Fibroblast of villous mesenchyme (primary cell): ENCODE measurements at regions not wholly inside any gene's neighbourhood (a gene's known extent, or its start where the extent isn't known, plus 50 kb on each side); places are given as distances from the start of the nearest gene placed in this dataset.

Experiments used
- DNase-seq: peaks from one replicate; pipeline ENCODE4 v3.0.0-alpha.2; 2010; ENCODE audit warnings: low read depth
- H3K4me3 ChIP-seq: 2 replicates; pipeline ENCODE4 v1.5.1; 2011; ENCODE audit warnings: low read depth, mild to moderate bottlenecking, low read length
- CTCF ChIP-seq: IDR thresholded peaks from 2 replicates; pipeline ENCODE4 v1.5.1; 2012; ENCODE audit warnings: low read depth, mild to moderate bottlenecking, low read length; ENCODE audit not compliant: insufficient read depth

DNA sequence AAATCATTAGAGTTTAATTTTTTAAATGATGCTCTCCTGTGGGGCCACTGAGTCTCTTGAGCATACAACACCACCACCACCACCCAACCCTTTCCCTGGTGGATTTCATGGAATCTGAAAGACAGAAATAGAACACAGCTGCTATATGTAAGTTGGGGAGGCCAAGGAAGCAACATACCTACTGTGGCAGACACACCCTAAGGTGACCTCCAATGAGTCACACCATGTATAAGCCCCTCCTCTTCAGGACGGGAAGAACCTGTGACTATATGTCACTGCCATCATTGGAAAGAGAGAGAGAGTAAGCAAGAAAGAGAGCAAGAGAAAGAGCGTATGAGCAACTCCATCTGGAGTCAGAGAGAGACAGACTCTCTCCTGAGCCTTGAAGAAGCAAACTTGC, 172.4 kb upstream of the NFE2L3 start:
- TF ChIP-seq CTCF = no peak
- no peak overlapping the region for H3K4me3 ChIP-seq
- DNase-seq = no peak

GRCh38 chr7:25982684-25983083, 169.3 kb upstream of the NFE2L3 start:
- DNase-seq = no peak
- no peak overlapping the region for H3K4me3 ChIP-seq
- no peak for TF ChIP-seq CTCF

- TF ChIP-seq CTCF = no peak
- DNase-seq = no peak
- H3K4me3 ChIP-seq = no peak overlapping the region
Observed at GRCh38 chr7:25985196-25985595, 166.8 kb upstream of the NFE2L3 start.

DNA sequence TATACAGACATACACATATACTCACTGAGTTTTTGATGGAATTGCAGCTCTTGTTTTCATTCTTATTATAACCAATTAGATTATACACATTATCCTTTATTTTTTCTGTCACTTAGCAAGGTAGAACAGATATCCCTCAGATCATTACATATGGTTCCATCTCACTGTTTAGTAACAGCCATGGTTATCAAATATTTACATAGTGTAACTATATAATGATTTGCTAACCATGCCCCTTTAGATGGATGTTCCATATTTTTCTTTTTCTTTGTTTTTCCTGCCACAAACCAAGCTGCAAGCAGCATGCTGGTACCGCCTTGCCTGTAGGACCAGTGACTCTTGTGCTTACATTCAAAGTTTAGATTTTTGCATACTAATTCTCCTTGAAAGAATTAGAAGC, 163.4 kb upstream of the NFE2L3 start:
- no peak for TF ChIP-seq CTCF
- no peak overlapping the region for H3K4me3 ChIP-seq
- DNase-seq = no peak

- no peak overlapping the region for H3K4me3 ChIP-seq
- TF ChIP-seq CTCF = no peak
- no peak for DNase-seq
Observed at GRCh38 chr7:25989140-25989705, 162.8 kb upstream of the NFE2L3 start.

DNA sequence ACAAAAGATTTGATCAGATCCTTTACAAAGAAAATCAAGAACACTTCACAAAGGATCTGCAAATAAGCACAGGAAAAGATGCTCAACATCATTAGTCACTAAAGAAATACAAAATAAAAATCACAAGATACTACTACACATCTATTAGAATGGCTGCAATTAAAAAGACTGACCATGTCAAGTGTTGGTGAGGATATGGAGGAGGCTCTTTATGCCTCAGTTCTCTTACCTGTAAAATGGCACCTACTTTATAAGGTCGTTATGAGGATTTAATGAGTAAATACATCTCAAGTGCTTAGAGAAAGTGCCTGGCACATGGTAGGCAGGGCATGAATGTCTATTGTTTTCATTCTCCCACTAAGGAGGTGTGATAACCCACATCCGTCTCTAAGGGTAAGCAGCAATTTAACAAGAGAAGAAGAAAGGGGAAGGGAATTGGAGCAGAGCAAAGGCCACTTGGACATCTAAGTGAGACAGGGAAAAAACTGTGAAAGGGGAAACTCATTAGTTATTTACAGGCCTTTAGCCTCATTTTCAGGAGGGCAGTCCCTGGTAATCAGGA, 157.5 kb upstream of the NFE2L3 start:
- H3K4me3 ChIP-seq = no peak overlapping the region
- TF ChIP-seq CTCF = no peak
- DNase-seq = no peak

DNA sequence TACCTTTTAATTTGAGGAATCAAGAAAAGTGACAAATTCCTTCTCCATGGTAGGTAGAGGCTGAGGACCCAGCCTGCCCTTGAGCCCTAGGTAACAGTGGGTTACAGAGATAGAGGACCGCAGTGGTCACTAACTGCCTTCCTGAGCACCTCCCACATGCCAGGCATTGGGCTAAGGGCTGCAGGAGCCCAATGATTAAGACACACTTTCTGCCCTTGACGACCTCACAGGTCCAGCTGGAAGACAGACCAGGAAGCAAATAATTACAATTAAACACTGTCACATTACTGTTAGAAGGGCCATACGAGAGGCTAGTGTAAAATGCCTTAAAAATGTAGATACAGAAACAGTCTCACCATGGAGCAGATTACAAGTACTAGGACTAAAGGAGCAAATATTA, 156.8 kb upstream of the NFE2L3 start:
- no peak overlapping the region for H3K4me3 ChIP-seq
- TF ChIP-seq CTCF = no peak

More for the DNA sequence above, 156.8 kb upstream of the NFE2L3 start:
- no peak for DNase-seq
